Glomerular endothelial cell (primary cell): ENCODE measurements at regions not wholly inside any gene's neighbourhood (a gene's known extent, or its start where the extent isn't known, plus 50 kb on each side); places are given as distances from the start of the nearest gene placed in this dataset.
"Not testable (repeated sequence)": the region's sequence is repeated elsewhere in the genome, so short reads cannot be mapped to it uniquely, and the experiment has no call there.

ENCODE experiments used
- DNase-seq: peaks from one replicate; pipeline ENCODE4 v3.0.0-alpha.2; 2011; ENCODE audit warnings: low read depth, low spot score; ENCODE audit errors: extremely low read depth

GRCh38 chr10:123269675-123270074 is 115.5 kb downstream of the BUB3 start:
- no peak for DNase-seq

GRCh38 chr10:123270221-123270620 is 116.0 kb downstream of the BUB3 start:
- no peak for DNase-seq

DNA sequence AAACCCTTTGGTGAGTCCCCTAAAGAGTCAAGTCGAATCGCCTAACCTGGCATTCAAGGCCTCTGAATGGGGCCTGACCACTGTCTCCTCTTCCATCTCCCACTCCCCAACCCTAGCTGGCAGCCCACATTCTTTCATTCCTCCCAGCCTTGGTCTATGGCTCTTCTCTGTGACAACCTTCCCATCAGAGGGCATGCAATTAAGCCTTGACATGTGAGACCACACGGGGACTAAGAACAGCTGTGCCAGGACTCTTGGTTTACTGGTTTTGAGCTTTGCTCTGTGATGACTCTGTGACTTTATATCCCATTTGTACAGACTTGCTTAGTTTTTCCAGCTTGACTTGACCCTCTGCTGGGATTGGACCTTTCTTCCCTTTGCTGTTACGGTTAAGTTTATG is 116.6 kb downstream of the BUB3 start:
- DNase-seq, result no peak

DNA sequence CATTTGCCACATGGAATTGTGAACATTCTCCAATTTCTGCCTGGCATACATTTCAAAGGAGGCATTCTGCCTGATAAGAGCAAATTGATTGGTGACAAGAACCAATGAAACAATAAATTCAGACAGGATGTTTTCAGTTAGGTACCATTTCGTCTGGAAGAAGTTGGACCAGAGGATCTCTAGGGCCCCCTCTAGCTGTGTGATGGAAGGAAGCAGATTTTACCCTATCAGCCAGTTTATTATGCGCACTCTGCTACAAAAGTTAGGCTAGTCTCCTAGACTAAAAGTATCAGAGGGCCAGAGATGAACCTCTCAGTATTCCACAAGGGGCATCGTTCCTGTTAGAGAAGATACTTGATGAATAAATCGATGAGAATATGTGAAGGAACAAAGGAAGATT is 118.0 kb downstream of the BUB3 start:
- DNase-seq, result no peak

- no peak for DNase-seq
These were observed 120.3 kb downstream of the BUB3 start for GRCh38 chr10:123274306-123275135.

DNA sequence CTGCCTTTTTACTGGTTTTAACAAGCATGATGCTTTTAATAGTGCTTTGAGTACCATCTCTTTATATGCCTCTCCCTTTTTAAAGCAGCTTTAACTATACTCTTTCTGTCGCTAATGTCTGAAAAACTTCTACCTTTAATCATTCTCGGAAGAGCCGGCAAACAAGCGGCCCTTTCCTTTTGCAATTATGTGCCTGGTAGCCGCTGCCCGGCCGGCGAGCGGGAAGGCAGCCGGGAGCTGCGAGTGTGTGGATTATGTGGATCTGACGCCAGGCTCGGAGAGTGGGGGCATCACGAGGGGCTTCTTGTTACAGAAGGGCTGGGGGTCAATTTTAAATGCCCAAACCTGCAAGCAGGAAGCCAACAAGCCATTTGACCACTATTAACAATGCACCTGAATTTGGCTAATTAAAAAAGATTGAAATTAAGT is 120.9 kb downstream of the BUB3 start:
- no peak for DNase-seq

- no peak for DNase-seq
These were observed 124.2 kb downstream of the BUB3 start for GRCh38 chr10:123278445-123278844.

DNA sequence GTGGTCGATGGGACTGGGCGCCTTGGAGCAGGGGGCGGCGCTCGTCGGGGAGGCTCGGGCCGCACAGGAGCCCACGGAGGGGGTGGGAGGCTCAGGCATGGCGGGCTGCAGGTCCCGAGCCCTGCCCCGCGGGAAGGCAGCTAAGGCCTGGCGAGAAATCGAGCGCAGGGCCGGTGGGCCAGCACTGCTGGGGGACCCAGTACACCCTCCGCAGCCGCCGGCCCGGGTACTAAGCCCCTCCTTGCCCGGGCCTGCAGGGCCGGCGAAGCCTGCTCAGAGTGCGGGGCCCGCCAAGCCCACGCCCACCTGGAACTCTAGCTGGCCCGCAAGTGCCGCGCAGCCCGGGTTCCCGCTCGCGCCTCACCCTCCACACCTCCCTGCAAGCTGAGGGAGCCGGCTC is 129.2 kb downstream of the BUB3 start:
- not testable (repeated sequence) for DNase-seq

GRCh38 chr10:123284022-123284421 is 129.8 kb downstream of the BUB3 start:
- DNase-seq, result no peak

- DNase-seq, result no peak
These were observed 133.5 kb downstream of the BUB3 start for GRCh38 chr10:123287594-123288247.

- DNase-seq, result no peak
These were observed 135.2 kb downstream of the BUB3 start for GRCh38 chr10:123289432-123289831.

DNA sequence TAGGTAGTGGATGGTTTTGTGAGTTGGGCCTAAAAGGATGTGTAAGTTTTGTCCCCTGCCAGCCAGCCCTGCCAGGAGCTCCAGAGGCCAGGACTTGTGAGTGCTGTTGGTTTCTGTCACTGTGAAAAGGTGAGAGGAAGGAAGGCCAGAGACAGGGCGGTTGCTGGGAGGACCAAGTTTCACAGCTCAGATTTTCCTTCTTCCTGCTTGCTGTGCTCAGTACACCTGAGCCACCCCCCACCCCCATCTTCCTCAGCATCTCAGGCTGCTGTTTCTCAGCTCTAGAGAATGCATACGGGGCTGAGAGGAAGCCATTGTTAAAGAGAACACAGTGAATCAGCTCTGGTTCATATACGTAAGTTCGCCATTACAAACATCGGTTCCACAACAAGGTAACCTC is 139.9 kb downstream of the BUB3 start:
- DNase-seq, result no peak

DNA sequence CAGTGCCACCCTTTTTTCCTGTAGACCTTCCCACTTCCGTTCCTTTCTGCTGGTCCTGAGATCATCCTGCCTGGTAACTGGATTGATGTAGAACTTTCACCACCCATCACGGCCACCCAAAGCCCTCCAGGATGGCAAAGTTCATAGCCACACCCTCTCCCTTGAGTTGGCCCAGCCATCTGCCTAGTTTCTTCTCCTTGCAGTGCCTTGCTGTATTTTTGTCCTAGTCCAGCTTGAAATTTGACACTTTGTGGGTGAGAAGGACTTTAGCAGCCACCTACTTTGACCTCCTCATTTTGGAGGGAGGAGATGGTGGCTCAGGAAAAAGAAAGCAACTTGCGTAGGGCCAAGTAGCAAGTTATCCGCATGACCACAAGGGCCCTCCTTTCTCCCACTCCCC is 140.7 kb downstream of the BUB3 start:
- no peak for DNase-seq

- DNase-seq, result no peak
These were observed 141.4 kb downstream of the BUB3 start for GRCh38 chr10:123295644-123296043.

DNA sequence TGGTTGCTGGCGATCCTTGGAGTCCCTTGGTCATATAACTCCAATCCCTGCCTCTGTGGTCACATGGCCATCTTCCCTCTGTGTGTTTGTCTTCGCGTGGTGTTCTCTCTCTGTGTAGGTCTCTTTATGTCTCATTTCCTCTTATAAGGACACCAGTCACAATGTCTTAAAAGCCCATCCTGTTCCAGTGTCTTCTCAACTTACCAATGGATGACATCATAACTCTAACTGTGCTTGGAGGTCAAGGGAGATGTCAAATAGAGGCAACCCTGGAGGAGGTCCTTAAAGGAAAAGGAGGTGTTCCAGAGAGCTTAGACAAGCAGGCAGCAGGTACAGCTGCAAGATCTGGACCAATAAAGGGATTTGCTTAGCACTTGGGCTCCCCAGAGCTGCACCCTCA is 143.0 kb downstream of the BUB3 start:
- DNase-seq, result no peak

DNA sequence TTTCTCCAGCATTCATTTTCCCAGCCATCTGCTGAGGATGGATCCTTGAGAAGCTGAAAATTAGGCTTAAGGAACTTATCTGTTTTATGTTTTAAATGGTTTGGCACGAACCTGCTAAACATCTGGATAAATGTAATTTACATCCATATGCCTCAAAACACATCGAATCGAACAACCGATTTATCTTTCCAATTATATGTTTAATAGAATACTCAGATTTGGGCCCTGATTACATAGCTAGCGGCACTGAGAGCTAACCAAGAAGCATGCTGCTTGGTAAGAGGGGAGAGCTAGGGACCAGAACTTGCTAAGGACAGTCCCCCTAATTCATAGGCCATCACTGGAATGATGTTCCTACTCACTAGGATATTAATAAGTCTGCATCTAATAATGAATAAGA is 144.4 kb downstream of the BUB3 start:
- no peak for DNase-seq

GRCh38 chr10:123299598-123299997 is 145.4 kb downstream of the BUB3 start:
- DNase-seq, result no peak

DNA sequence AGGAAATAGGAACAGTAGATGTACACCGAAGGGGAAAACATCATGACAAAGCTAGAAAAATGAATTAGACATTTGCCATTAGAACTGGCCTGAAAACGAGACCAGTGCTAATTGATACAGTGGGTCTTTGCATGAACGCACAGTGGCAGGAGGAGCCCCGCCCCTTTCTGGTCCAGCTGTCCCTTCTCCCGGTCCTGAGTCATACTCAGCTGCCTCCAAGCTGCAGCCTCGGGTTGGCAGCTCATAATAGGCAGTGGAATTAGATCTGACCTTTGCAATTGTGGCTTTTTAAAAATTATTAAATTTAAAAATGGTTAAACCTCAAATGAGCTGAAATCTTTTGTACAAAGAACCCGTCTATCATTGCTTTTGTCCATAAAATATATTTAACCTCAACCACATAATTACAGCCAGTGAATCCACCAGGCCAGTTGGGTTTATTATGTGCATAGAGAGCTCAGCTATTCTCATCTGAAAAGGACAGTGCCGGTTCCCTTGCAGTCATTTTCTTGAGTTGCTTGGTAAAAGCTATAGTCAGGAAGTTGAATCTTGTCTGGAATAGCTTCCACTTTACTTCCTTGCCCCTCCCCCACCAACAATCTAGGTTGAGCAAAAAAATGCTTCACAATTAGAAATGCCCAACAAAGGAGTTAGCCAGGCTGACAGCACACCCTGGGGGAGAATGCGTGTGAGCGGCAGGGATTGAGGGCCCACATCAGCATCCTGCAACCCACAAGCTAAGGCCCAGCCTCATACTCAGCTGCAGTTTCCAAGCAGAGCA is 147.1 kb downstream of the BUB3 start:
- DNase-seq, result no peak

DNA sequence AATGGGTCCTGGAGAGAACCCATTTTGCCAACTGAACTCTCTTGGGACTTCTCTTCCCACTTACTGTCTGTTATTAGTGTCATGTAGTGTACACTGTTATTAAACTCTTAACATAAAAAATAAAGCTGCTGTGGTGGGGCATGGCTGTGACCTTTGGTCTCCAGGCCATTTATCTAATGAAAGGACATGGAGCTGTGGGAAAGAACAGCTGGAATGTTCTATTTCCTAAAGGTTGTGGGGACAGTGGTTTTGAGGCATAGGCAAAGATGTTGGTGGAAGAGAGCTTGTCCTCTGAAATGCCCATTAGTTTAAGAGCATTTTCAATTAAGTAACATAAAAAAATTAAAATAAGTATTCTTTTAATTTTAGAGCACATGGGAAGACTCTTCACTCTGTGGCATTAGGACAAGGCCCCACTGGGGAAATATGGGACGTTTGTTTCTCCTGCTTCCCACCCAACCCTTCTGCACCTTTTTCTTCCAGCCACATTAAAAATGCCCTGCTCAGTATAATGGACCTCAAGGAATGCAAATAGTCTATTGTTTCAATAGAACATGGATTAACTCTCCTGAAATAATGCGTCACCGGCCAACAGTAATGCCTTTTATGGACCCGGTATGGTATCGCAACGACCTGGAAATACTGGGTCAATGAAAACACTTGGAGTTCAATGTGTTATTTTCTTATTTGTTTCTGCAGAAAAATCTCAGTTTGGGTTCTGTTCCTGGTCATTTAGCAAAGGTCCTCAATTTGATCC is 149.6 kb downstream of the BUB3 start:
- DNase-seq, result no peak

DNA sequence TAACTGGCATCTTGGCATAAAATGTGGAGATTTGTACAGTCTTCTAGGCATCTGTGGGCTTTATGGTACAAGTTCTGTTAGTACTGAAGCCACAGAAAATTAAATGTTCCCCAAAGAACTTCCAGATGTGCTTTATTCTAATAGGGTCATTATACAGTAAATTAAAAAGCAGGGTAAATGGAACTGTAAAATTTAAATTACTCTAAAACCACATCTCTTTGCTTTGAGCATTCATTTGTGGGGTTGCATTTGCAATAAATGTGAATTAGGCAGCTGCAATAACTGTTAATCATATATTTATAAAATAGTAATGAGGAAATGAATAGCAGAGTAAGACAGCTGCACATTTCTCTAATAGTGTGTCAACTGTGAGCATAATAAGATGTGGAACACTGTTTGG is 151.5 kb downstream of the BUB3 start:
- no peak for DNase-seq

GRCh38 chr10:123306290-123306689 is 152.1 kb downstream of the BUB3 start:
- no peak for DNase-seq
